IPS DF 6.9 (cell line): ENCODE measurements at regions not wholly inside any gene's neighbourhood (a gene's known extent, or its start where the extent isn't known, plus 50 kb on each side); places are given as distances from the start of the nearest gene placed in this dataset.

Experiments used
- DNase-seq: peaks from one replicate; pipeline ENCODE4 v3.0.0-alpha.2; 2013; ENCODE audit warnings: low read depth, low spot score
- H3K27ac ChIP-seq: one replicate; pipeline ENCODE4 v1.5.1; 2013; ENCODE audit warnings: low read length, control low read depth
- H3K27me3 ChIP-seq: 2 replicates; pipeline ENCODE4 v1.6.1; 2013; ENCODE audit warnings: mild to moderate bottlenecking, low read length; ENCODE audit not compliant: control insufficient read depth, insufficient read depth
- H3K36me3 ChIP-seq: 2 replicates; pipeline ENCODE4 v1.6.1; 2013; ENCODE audit warnings: low read length; ENCODE audit not compliant: control insufficient read depth, insufficient read depth
- H3K4me1 ChIP-seq: 2 replicates; pipeline ENCODE4 v1.6.1; 2013; ENCODE audit warnings: low read length; ENCODE audit not compliant: control insufficient read depth, insufficient read depth
- H3K4me3 ChIP-seq: 2 replicates; pipeline ENCODE4 v1.5.1; 2013; ENCODE audit warnings: mild to moderate bottlenecking, low read length
- H3K9me3 ChIP-seq: 2 replicates; pipeline ENCODE4 v1.6.1; 2013; ENCODE audit warnings: low read length, inconsistent platforms; ENCODE audit not compliant: control insufficient read depth, insufficient read depth
- WGBS: extraction: QIAGEN DNeasy Blood & Tissue Kit; methylation state at CpG from one replicate; pipeline ENCODE4 v1.1.7; 2013; ENCODE audit warnings: mixed read lengths, missing lambda C conversion rate; ENCODE audit not compliant: insufficient read length, insufficient coverage; 5-methylcytosine and 5-hydroxymethylcytosine counted together

DNA sequence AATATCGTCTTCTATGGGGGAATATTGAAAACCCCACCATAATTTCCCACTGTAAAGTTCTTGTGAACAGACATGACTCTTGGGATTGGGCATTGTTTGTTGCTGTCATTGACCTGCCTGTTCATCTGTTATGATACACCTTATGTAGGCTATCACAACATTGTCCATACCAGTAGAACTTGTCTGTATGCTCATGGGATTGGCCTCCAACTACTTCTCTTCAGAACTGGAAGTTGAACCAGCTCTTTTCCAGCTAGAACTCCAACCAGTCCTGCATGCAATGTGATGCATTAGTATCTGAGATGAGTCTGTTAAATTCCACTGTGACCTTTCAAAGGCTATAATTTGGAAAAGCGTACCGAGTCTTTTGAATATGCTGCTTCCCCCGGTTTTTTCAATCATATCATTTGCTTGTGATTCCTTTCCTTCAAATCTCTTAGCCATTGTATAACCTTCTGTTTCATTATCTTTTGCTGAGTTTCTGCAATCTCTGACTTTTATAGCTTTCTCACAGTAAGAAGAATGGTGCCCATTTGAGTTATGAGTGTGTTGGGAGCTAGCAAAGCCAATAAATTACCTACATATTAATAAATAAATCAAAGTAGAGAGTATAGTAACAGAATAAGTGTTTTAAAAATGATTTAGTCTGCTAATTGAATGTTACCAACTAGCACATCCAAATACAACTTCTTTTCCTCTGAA is 101.9 kb downstream of the PLK2 start:
- Histone ChIP-seq H3K4me1 (0 out of 2 replicates have a peak, but pooled peaks cover 1% of the 10 kb centered on the region), H3K27ac (no peak overlapping the region), H3K4me3 (no peak overlapping the region), H3K27me3 (no peaks in the 10 kb centered on the region), H3K9me3 (no peaks in the 10 kb centered on the region), H3K36me3 (no peaks in the 10 kb centered on the region)
- no CpG with 5 or more reads among the region's 4 CpGs for WGBS
- no peak for DNase-seq

DNA sequence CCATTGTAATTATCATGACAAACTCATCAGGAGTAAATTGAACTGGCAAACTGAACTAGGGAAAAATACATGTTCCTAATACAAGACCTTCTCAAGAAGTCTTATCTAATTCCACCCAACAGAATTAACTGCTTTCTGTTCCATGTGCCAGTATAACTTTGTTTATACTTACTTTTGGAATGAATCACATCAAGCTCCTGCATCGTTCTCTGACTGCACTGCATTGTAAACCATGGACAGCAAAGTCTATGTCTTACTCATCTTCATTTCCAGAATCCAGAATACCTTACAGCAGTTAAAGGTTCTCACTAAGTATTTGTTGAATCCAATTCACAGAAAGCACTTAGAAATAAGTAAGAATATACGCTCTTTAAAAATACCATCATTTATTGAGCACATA is 102.8 kb downstream of the PLK2 start:
- no peak overlapping the region for H3K4me3 ChIP-seq
- no peak for DNase-seq
- no peaks in the 10 kb centered on the region for H3K9me3 ChIP-seq
- no peaks in the 10 kb centered on the region for H3K36me3 ChIP-seq
- no CpG with 5 or more reads among the region's 2 CpGs for WGBS
- H3K4me1 ChIP-seq = 0 out of 2 replicates have a peak, but pooled peaks cover 1% of the 10 kb centered on the region
- no peak overlapping the region for H3K27ac ChIP-seq
- H3K27me3 ChIP-seq = no peaks in the 10 kb centered on the region

GRCh38 chr5:58356662-58357061 is 103.2 kb downstream of the PLK2 start:
- Histone ChIP-seq H3K27ac (no peak overlapping the region), H3K9me3 (no peaks in the 10 kb centered on the region), H3K4me3 (no peak overlapping the region), H3K4me1 (0 out of 2 replicates have a peak, but pooled peaks cover 1% of the 10 kb centered on the region), H3K36me3 (no peaks in the 10 kb centered on the region), H3K27me3 (no peaks in the 10 kb centered on the region)
- no peak for DNase-seq
- WGBS = no CpG with 5 or more reads among the region's 4 CpGs

DNA sequence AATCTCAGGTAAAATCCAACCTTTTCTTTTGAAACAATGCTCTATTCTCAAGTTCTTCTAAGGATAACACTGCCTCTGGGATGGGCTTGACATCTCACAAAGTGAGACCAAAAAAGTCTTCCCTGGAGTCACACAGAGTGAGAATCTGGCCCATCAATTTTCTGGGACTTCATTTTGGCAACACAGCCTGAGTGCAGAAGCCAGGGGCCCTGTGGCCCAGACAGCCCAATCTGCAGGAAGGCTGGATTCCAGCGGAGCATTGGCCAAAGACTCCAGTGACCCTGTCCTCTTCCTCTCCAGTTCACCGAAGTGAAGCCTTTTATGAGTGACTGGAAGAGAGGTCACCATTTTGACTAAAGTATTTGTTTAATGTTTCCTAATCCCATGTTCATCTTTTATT is 105.1 kb downstream of the PLK2 start:
- Histone ChIP-seq H3K27me3 (no peaks in the 10 kb centered on the region), H3K4me3 (no peak overlapping the region), H3K36me3 (no peaks in the 10 kb centered on the region), H3K9me3 (no peaks in the 10 kb centered on the region), H3K27ac (no peak overlapping the region), H3K4me1 (0 out of 2 replicates have a peak, but pooled peaks cover 1% of the 10 kb centered on the region)
- no peak for DNase-seq
- no CpG with 5 or more reads among the region's 2 CpGs for WGBS

GRCh38 chr5:58353992-58354391 is 105.9 kb downstream of the PLK2 start:
- no peak for DNase-seq
- no peaks in the 10 kb centered on the region for H3K36me3 ChIP-seq
- H3K4me1 ChIP-seq = 0 out of 2 replicates have a peak, but pooled peaks cover 1% of the 10 kb centered on the region
- H3K9me3 ChIP-seq = no peaks in the 10 kb centered on the region
- no peaks in the 10 kb centered on the region for H3K27me3 ChIP-seq
- H3K27ac ChIP-seq = no peak overlapping the region
- H3K4me3 ChIP-seq = no peak overlapping the region

DNA sequence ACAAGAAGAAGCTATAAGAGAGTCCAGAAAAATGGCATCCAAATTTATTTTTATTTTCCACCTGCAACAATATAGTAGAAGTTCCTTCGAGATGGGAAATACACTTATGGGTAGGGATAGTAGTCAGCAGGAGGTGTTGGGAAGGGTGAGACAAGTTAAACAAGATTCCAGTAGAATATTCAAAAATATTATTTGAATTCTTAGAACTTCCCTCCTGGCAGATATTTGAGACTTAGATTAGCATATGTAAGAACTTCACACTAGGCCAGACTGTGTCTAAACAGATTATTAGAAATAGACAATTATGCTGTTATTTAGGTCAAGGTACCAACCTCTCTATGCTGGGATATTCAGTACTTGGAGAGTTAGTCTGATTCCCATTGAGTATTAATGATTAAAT is 108.7 kb downstream of the PLK2 start:
- Histone ChIP-seq H3K27ac (no peak overlapping the region), H3K4me1 (0 out of 2 replicates have a peak, but pooled peaks cover 1% of the 10 kb centered on the region), H3K4me3 (no peak overlapping the region), H3K27me3 (no peaks in the 10 kb centered on the region), H3K36me3 (no peaks in the 10 kb centered on the region), H3K9me3 (no peaks in the 10 kb centered on the region; the same call in 1 of the 2 replicates)
- WGBS = no CpG with 5 or more reads among the region's 1 CpG
- DNase-seq = no peak

GRCh38 chr5:58348996-58349728 is 110.7 kb downstream of the PLK2 start:
- H3K4me3 ChIP-seq = no peak overlapping the region
- WGBS = 100% methylated on average over 2 of the region's 6 CpGs
- H3K36me3 ChIP-seq = no peaks in the 10 kb centered on the region
- DNase-seq = no peak
- 0 out of 2 replicates have a peak, but pooled peaks cover 1% of the 10 kb centered on the region for H3K4me1 ChIP-seq
- H3K27me3 ChIP-seq = no peaks in the 10 kb centered on the region
- H3K9me3 ChIP-seq = no peaks in the 10 kb centered on the region; the same call in 1 of the 2 replicates
- no peak overlapping the region for H3K27ac ChIP-seq

DNA sequence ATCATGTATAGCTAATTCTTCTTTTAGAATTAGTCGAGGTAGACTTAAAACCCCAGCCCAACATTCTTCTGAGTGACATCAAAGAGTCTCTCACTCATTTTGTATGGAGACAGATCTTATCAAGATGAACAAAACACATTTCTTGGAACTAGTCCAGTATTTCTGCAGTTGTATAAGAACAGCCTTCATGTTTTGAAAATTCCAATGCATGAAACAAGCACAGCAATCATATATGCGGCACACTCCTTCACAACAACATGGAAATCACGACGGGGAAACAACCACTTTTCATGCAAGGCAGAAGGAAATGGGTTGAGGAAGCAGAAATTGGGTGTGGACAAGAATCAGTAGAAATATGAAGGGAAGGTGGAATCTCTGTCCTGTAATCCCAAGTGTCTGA is 113.8 kb downstream of the PLK2 start:
- DNase-seq = no peak
- Histone ChIP-seq H3K9me3 (no peaks in the 10 kb centered on the region; the same call in 1 of the 2 replicates), H3K27ac (no peak overlapping the region), H3K4me1 (no peaks in the 10 kb centered on the region), H3K4me3 (no peak overlapping the region), H3K36me3 (no peaks in the 10 kb centered on the region), H3K27me3 (no peaks in the 10 kb centered on the region)
- no CpG with 5 or more reads among the region's 4 CpGs for WGBS

DNA sequence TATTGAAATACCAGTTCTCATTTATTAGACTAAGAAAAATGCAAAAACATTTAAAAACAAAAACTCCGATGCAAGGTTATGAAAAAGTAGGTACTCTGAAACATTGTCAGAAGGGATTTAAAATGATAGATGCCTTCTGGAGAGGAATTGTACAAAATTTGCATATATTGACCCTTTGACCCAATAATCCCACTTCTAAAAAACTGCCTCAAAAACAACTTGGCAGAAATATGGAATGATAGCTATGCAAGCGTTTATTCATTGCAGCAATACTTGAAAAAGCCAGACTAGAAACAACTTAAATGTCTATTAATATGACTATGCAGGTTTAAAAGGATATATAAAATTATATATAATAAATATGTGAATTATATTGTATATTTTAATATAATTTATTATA is 118.4 kb downstream of the PLK2 start:
- Histone ChIP-seq H3K36me3 (no peaks in the 10 kb centered on the region), H3K4me3 (no peak overlapping the region), H3K27ac (no peak overlapping the region), H3K9me3 (no peaks in the 10 kb centered on the region), H3K27me3 (no peaks in the 10 kb centered on the region), H3K4me1 (no peaks in the 10 kb centered on the region)
- DNase-seq = no peak
- no CpG with 5 or more reads among the region's 2 CpGs for WGBS

DNA sequence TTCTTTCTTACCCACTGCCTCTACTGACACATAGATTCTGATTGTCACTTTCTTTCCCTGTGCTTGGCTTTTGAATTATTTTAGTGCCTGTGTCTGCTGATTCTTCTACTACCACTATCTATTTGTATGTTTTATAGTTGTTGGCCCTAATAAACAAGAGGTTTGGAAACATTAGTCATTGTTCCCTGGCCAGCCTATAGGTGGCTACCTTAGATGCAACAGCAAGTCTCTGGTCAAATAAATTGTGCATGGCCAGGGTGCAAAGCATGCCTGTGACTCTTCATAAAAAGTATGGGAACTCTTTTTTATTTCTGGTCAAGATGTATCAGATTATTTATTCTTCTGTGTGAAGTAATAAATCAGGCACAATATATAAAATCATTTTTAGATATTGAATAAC is 124.4 kb downstream of the PLK2 start:
- no peaks in the 10 kb centered on the region for H3K36me3 ChIP-seq
- DNase-seq = no peak
- no peak overlapping the region for H3K27ac ChIP-seq
- no peaks in the 10 kb centered on the region for H3K4me1 ChIP-seq
- no peaks in the 10 kb centered on the region for H3K27me3 ChIP-seq
- no peaks in the 10 kb centered on the region for H3K9me3 ChIP-seq
- H3K4me3 ChIP-seq = no peak overlapping the region

- no peaks in the 10 kb centered on the region for H3K27me3 ChIP-seq
- no peaks in the 10 kb centered on the region for H3K4me1 ChIP-seq
- no peaks in the 10 kb centered on the region for H3K36me3 ChIP-seq
- no peak overlapping the region for H3K27ac ChIP-seq
- no peak for DNase-seq
- no peak overlapping the region for H3K4me3 ChIP-seq
- no peaks in the 10 kb centered on the region for H3K9me3 ChIP-seq
Observed at GRCh38 chr5:58334035-58334434, 125.9 kb downstream of the PLK2 start.
